ENCODE measurements at regions not wholly inside any gene's neighbourhood (a gene's known extent, or its start where the extent isn't known, plus 50 kb on each side); places are given as distances from the start of the nearest gene placed in this dataset.

DNA sequence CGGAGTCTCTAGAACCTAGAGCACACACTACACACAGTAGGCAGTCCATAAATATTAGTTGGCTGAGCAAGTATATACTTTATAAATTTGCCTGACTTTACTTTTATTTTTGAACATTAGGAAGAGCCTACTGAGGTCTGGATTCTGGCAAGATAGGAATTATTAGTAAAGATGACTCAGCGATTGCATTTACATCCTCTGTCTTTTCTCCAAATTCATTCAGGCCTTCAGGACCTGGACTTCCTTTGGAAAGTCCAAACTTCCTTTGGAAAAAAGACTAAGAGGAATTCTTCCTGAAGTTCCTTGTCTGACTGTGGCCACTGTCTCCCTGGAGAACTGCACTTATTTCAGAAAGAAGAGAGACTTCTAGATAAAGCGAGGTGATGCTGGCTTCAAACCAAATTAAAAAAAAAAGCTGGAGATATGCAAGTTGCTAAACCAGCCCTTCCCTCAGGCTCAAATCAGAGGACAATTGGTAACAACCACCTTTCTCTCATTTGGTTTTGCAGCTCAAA is 251.3 kb downstream of the GAS1 start:
- no peak for DNase-seq (ENCODE audit: low spot score)

DNA sequence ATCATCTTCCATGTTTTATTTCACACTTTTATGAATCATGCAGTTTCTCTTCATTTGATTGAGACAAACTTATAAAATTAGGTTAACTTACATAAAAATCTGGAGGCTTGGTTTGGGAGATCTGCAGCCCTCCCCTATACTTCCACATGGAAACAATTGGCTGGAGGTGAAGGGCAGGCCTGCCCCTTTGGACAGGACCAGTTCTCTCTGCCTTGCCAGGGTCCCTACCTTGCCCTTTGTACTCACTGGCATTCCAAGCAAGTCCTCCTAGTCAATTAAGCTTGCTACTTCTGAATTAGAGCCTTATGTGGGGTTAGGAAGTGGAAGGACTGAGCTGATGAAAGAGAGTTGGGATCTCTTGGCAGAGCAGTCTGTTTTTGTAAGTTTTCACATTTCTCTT is 257.3 kb downstream of the GAS1 start:
- no peak for DNase-seq (ENCODE audit: low spot score)

DNA sequence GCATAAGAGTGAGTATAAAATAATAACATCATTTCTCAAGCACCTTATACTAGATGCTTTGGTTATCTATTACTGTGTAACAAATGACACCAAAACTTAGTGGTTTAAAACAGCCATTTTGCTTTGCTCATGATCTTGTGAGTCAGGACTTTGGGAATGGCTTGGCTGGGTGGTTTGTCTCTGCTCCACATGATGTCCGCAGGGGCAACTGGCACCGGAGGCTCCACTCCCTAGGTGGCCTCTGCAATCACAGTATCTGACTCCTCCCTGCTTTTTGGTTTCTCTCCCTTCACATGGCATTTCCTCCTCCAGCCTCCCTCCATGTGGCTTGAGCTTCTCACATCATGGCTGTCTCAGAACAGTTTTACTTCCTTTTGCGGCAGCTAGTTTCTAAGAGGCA is 259.5 kb downstream of the GAS1 start:
- DNase-seq (ENCODE audit: low spot score) = no peak

DNA sequence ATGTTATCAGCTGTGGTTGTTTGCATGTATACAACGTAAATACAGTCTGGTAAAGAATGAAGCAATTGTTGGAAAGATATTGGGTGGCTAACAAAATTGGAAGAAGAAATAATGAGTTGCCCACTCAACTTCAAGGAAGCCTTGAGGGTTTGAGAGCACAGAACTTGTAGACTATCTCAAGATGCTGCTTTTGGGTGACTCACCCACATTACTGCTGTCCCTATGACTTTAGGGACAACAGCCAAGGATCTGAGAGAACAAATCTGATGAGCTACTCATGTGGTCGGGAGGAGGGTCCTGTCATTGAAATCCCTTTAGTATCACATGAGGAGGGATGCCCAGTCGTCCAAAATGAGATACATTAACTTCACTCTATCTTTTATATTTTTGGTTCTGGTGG is 261.8 kb downstream of the GAS1 start:
- no peak for DNase-seq (ENCODE audit: low spot score)

DNA sequence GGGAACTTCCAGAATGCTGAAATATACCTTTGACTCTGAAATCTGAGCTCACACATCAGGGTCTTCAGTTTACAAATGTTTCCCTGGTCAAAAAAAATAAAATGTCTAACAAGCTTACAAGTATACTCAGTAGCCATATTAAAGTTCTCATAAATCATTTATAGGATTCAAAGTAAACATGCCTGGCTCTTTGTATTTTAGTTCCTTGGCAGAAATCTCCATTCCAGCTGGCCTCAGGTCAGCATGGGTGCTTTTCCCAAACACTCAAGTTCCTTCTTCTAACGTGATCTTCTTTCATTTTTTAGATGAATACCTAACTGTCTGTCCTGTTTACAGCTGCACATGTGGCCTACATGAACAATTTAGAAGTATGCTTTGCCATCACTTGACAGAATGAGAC is 263.2 kb downstream of the GAS1 start:
- no peak for DNase-seq (ENCODE audit: low spot score)

DNA sequence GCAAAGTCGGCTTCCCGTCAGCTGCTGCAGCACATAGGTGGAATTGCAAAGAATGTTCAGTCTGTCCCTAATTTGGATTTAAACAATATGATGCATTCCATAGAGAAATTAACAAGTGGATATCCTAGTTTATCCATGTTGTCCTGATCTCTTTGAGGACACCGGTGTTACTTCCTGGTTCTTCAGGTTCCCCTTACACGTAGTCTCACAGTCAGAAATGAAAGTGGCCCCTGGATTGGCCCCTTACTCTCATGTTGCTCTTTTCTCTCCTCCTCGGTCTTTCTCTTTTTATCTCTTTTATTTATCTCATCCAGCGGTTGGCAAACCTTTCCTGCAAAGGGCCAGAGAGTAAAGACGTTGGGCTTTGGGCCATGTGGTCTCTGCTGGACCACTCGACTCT is 265.1 kb downstream of the GAS1 start:
- no peak for DNase-seq (ENCODE audit: low spot score)

DNA sequence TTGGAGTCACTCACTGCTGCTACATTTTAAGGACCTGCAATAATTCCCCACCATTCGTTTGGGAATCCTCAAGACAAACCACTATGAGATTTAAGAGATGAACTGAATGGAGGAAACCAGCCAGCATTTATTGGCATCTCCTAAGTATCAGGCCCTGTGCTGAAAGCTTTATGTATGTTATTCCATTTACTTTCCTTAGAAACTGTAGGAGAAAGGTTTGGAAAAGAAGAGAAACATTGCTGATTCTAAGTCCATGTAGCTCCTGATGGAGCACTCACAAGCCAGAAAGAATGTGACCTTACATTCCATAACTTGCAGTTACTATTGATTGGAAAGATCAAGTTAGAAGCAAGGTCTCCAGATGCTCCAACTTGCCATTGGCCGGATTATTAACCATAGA is 267.4 kb downstream of the GAS1 start:
- DNase-seq (ENCODE audit: low spot score) = no peak

DNA sequence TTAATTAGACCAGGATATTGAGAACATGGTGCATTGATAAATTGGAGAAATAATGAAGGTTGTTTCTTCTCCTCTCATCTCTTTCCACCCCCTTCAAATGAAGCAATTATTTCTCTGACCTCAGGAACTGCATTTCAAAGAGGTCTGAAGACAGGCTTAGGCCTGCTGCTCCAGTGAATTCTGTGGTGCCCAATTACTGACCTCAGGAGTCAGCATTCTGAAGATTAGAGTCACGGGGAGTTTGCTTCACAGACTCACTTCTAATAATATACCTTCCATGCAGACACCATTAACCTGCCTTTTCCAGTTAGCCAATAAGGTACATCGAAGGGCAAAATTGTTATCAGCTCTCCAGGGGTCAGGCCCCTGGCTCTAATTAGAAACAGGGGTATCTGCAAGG is 270.9 kb downstream of the GAS1 start:
- no peak for DNase-seq (ENCODE audit: low spot score)

DNA sequence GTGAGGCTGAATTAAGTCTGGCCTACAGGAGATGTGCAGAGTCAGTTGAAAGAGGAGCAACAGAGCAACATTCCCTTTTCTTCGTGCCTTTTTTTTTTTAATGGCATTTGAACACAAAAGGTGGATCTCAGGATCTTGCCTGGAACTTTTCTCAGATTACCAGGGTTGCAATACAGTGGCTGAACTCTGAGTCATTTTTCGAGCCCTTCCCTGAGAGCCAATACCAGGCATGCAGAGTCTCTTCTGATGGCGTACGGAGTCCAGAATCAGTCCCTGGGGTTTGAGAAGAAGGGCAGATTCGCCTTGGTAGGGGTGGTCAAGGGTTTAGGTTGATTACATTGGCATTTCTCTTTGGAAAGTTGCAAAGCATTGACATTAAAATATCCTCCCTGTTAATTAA is 271.5 kb downstream of the GAS1 start:
- DNase-seq (ENCODE audit: low spot score) = no peak

DNA sequence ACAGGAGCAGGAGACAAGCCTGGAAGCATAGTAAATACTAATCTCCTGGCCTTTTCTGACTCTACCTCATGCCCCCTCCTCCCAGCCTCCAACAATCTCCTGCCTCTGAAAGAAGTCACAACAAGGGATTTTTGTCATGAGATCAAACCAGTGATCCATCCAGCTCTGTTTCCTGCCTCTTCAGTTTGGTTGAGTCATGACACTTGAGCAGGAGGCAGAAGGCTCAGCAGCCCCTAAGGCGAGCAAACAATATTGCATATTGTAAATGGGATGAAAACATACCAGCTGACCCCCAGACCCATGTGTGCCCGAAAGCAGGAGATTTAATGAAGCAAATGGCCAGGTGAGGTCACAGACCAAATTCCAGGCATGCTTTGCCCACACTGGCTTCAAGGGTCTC is 272.8 kb downstream of the GAS1 start:
- no peak for DNase-seq (ENCODE audit: low spot score)

DNA sequence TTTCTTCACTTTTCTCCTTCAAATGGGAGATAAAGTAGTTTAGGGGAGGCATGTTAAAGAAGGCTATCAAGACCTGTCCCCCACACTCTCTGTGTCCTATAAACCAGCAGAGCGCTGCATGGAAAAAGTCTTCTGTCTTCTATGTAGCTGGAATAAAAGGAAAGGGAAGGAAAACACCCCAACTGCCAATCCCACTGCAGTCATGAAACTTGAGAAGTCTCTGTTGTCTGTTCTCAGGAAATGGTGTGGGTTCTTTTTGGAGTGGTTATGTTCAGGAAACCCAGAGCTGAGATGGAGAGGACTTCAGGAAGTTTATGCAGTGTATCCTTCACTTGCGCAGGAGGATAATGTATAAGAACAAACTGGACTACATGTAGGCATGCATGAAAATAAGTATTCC is 274.3 kb downstream of the GAS1 start:
- DNase-seq (ENCODE audit: low spot score) = no peak

DNA sequence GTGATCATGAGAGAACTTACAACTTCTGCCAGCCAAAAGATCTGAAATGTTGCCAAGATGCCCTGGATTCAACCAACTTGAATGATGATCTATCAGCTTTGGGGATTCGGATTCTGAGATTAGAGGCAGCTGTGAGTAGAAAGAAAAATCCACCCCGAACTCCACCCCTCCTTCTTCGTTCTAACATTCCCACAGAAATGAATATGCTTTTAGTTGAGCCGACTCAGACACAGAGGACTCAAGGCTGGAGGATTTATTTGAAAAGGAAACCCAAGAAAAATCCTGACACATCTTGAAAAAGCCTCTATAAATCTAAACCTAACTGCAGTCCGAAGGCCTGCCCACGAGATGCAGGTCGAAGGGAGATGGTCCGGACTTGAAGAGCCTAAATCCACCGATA is 275.0 kb downstream of the GAS1 start:
- no peak for DNase-seq (ENCODE audit: low spot score)

DNA sequence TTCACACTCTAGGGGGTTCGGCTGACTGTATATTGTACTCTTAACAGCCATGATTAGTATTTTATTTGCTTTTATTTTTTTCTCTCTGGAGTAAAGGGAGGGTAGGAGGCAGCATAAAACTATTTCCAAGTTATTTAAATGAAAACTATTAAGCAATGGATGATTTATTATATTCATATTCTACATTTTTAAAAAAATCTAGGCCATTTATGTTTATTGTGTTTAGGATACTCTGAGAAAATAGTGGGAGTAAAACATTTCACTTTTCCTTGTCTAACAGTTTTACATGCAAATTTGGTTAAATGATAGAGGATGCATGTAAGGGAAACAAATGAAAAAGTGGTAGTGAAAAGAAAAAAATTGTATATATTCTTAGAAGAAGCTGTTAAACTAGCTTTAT is 276.3 kb downstream of the GAS1 start:
- no peak for DNase-seq (ENCODE audit: low spot score)

DNA sequence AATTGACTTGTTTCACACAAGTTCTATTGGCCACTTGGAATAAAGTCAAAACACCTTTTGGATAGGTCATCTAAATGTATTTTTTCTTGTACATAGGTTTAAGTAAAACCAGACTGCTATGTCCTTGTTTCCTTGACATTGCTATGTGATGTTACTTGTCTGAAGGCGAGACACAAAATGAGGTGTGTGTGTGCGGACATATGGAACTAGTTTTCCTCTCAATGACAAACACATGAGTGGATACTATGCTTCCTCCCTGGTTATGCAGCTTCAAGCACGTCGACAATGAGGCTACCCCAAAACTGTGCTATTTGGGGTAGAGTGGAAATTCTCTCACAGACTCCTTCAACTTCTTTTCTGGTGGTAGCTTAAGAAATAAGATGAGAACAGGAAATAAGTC is 276.8 kb downstream of the GAS1 start:
- DNase-seq (ENCODE audit: low spot score) = no peak

DNA sequence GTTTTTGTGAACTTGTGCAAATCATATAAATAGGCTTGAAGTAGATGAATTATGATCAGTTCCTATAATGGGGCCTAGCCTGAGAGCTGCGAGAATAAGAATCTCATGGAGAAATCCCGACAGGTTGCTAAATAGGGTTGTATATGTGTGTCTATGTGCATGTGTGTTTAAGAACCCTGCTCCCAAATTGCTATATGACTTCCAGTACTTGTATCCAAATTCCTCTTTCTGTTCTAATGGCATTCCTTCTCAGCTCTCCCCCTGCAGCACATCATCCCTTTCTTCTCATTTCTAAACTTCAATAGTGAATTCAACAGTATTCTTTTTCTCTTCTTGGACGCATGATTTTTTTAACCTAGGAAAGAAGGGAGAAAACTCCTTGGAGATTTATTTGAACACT is 277.2 kb downstream of the GAS1 start:
- DNase-seq (ENCODE audit: low spot score) = no peak

DNA sequence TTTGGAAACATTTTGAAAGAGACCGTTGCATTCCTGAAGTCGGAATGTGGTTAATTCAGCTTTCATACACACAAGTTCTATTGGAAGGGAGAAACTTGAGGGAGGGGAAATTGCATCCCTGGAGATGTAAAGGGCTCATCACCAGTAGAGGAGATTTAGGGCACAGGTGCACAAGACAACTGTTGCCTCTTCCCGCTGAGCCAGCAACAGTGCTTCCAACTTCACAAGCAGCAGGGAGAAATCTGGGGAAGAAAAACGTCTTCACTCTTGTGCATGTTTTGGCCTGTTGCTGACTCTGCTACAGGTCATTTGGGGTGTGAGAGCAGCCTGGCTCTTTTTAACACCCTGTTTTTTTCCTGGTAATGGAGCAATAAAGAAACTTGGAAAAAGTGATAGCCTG is 277.9 kb downstream of the GAS1 start:
- DNase-seq (ENCODE audit: low spot score) = no peak

DNA sequence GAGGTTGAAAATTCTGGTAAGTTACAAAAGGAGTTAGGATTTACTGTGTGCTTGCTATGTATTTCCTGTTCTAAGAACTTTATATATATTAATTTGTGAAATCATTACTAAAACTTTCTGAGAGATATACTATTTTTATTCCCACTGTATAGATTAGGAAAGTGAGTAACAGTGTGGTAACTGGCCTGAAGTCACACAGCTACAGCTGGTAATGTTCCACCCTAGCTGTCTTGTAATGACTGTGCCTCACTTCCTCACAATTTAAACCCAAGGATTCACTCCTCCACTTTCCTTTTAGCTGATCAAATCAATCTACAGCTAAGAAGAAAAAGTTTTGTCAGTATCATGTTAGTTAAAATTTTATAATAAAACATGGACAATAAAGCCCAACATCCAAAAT is 278.8 kb downstream of the GAS1 start:
- DNase-seq (ENCODE audit: low spot score) = no peak

DNA sequence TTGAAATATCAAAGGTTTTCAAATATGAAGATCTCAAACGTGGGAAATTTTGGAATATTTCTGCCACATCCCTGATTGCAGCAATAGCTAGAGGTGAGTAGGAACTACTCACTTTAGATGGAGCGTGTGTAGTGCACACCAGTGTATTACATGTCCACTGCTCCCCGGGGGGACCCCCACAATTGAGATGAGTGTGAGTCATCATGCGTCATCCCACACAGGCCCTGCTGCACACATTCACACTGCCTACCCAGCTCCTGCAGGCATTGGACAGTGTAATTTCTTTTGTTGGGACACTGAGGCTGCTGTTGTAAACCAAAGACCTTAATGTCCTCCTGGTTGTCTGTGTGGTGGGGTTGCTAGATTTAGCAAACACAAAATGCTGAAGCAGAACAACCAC is 280.0 kb downstream of the GAS1 start:
- no peak for DNase-seq (ENCODE audit: low spot score)

DNA sequence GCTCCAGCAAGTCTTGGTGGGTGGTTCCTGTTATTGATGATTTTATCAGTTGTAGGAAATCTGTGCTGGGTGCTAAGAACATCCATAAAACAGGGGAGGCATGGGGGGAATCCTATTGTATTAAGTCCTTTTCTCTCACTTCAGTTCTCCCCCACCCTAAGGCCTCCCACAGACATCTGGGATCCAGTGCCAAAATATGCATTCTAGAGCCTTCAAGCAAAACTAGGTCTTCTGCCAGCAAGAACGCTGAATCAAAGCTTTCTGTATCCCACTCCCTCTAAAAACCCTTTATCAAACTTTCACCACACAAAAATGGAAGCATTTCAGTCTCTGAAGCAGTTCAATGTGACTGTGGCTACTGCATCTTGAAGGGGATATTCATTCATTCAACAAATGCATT is 281.9 kb downstream of the GAS1 start:
- DNase-seq (ENCODE audit: low spot score) = no peak

DNA sequence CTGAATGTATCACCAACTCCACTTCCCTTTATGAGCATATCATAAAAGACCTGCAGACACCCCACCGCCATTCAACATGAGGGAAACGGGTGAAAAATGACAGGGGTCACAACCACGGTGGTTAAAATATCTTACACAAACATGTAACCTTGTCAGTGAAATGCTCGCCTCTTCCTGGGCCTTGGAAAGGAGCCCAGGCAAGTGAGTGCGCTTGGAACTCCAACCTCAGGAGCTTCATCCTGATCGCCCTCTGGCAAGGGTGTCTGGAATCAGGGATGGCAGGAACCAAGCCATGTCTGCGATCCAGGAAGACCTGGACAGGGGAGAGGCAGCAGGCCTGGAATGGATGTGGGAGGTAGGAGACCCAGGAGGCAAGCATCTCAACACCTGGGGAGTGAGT is 282.7 kb downstream of the GAS1 start:
- no peak for DNase-seq (ENCODE audit: low spot score)

DNA sequence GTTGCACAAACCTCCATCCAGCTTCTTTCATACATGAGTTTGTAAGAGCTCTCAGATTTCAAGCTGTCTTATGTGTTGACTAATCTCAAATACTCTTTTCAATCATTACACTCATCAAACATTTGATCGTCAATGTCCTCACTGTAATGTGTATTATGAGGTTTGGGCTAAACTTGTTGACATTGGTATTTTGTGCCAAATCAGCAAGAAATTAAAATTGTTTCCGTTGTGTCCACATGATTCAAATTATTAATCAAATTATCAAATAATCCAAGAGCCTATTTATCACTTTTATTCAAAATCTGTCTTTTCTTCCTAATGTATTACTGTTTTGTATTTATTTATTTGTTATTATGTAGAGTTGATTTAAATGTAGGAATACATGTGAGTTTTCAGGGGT is 283.4 kb downstream of the GAS1 start:
- no peak for DNase-seq (ENCODE audit: low spot score)

DNA sequence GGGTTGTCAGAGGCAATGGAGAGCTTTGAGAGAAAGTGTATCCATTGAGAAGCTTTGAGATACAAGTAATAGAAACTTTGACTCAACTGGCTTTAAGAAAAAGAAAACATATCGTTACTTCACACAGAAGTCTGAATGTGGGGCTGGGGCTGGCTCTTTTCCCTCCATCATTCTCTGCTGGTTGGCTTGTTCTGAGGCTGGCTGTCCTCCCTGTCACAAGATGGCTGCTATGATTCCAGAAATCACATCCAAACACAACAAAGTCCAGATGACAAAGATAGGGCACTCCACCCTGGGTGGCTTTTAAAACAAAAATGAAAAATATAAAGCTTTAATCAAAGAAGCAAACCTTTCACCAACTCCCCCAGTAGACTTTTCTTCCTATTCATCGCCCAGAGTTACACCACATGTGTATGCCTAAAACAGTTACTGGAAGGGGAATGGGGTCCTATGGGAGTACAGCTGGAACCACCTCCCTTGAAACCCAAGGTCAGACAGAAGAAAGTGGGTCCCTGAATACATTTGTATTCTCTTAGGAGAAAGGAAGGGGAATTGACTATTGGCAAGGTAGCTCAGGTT is 284.3 kb downstream of the GAS1 start:
- no peak for DNase-seq (ENCODE audit: low spot score)

DNA sequence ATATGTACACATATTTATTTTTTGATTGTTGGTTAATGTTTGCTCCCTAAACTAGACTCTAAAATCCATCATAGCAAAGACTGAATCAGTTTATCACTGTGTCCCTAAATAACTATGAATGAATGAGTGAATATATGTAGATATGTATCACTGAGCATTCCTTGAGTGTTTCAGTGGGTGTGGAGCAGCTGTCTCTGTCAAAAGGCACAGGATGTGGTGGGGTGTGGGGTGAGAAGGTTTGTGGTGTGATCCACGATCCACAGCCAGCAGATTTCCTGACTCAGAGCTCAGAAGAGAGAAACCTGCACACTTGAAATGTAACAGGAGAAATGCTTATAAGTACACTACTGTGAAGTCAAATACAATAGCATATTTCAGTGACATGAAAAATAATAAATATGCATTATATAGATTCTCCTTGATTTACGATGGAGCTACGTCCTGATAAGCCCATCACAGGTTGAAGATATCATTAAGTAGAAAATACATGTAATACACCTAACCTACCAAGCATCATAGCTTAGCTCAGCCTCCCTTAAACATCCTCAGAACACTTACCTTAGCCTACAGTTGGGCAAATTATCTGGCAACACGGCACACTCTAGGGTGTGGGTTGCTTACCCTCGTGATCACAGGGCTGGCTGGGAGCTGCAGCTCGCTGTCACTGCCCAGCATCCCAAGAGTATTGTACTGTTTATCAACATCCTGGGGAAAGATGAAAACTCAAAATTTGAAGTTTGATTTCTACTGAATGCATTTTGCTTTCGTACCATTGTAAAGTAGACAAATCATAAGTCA is 287.0 kb downstream of the GAS1 start:
- no peak for DNase-seq (ENCODE audit: low spot score)
